ENCODE measurements at regions not wholly inside any gene's neighbourhood (a gene's known extent, or its start where the extent isn't known, plus 50 kb on each side); places are given as distances from the start of the nearest gene placed in this dataset.
"Not testable (repeated sequence)": the region's sequence is repeated elsewhere in the genome, so short reads cannot be mapped to it uniquely, and the experiment has no call there.

DNA sequence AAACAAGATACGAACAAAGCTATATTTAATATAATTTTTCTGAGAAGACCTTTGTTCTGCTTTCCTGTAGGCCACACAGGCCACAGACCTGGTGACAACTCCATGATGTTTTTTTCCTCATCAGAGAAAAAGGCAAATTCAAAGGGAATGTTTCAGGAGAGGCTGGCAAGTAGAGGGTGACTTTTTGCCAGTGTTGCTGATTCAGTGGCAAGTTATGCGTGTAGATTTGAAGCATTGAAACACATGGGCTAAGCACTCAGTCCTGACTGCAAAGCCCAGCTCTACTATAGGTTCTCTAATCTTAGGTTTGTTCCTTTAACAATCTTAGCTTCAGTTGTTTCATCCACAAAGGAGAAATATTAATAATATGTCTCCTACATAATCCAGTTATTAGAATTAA, 499.8 kb downstream of the SUCLG1 start:
- no peak for DNase-seq

DNA sequence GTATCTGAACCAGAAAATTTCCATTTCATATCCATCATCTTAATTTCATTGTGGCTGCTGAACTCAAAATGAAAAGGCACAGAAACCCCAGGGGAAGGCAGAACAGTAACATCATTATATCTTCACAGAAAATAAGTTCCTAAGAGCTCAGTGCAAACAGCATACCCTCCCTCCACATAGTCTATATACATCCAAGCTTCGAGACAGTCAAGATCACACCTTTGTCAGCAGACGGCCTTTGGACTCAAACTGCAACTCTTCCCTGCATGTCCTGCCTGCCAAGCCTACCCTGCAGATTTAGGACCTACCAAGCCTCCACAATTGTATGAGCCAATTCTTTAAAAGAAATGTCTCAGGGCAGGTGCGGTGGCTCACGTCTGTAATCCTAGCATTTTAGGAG, 502.1 kb downstream of the SUCLG1 start:
- no peak for DNase-seq

DNA sequence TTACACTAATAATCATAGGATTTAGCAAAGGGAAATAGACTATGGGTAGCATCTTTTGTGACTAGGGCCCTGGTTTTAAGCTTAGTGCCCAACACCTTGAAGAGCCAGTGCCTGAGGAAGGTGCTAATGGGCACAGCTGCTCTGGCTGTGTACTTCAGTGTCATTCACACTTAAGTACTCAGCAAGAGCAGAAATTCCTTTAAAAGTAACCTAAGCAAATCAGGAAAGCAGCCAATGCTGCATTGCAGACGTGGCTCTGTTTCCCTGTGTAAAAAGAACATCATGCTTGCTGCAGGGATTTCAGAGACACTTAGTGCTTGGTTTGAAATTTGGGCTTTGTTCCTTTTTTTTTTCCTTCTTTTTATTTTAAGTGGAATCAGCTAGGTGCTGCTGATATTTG, 505.4 kb downstream of the SUCLG1 start:
- DNase-seq, result no peak

DNA sequence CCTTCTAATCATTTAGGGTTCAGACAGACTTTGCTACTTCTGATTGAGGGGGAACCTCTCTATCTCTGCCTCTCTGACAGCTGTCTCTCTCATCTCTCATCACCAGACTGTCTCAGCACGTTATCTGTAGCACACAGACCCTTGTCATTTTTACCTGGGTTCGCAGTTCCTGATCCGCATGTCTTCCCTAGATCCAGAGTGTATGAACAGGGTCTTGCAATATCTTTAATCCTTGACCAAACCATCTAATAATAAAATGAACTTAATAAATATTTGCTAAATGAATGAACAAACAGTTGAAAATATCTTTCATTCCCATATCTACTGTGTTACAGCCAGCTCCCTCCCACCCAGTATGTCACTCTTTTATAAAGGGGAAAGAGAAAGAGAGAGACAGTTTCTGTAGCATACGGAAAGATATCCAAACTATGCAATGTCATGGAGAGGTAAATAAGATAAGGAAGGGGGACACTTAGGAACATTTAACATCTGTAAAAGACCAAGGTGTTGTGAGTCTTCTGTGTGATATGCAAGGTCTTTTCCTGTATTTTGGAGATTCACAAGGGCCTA, 507.6 kb downstream of the SUCLG1 start:
- DNase-seq, result no peak

DNA sequence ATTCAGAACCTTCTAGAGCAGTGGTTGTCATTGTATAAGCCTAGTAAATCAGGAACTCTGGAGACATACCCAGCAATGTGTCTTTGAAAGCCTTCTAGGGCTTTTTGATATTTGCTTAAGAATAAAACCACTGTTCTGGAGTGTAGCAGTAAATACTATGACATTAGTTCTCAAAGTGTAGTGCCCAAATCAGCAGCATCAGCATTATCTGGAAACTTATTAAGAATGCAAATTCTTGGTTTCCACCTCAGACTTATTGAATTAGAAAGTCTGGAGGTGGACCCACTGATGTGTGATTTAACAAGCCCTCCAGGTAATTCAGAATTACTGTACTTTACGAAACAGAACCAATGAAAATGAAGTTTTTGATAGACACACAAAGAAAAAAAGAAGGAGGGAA, 509.7 kb downstream of the SUCLG1 start:
- DNase-seq, result no peak

DNA sequence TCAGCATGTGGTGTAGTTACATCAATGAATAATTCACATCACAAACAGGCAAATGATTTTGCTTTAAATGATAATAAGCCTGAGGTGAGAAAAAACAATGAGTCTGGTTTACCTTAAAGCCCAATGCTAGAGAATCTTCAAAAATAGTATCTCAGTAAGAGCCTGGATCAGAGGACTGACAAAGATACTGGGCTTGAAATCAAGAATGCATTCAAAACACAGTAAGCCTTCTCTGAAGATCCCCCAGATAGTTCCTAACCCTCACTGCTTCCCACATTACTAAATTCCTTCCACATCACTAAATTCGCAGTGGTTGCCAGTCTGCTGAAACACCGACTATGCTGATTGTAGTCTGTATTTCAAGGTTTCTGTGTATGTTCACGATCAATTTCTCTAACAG, 514.9 kb downstream of the SUCLG1 start:
- no peak for DNase-seq

DNA sequence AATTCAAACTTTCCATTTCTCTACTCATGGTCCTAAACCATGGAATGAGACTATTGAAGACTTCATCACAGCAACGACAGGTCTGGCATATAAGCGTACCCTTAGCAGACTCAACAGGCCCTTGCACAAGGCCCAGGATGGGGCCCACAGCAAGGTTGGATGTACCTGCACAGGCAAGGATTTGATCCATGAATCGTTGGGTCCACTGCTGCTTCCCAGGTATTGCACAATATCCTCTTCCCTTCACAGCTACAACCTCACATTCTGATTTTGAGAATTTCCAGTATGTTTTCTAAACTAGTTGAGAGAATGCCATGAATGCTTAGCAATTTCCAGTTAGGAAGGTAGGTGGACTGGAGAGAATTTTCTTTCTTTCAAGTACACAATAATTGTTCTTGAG, 515.8 kb downstream of the SUCLG1 start:
- no peak for DNase-seq

DNA sequence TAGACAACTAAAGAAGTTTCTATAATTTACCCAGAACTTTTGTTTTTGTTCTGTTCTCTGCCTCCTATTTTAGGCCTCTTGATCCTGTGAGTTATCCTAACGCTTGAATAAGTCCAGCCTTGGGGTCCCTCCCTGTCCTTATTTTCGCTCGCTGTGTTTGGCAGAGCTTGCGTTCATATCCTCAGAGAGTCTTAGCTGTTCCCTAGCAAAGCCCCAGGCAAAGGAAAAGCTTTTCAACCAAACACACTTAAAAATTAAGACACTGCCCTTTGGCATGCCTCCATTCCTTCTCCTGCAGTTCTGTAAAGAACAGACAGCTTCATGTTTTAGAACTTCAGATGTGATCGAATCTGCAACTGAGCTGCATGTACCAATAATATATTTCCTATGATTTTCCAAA, 517.2 kb downstream of the SUCLG1 start:
- no peak for DNase-seq

DNA sequence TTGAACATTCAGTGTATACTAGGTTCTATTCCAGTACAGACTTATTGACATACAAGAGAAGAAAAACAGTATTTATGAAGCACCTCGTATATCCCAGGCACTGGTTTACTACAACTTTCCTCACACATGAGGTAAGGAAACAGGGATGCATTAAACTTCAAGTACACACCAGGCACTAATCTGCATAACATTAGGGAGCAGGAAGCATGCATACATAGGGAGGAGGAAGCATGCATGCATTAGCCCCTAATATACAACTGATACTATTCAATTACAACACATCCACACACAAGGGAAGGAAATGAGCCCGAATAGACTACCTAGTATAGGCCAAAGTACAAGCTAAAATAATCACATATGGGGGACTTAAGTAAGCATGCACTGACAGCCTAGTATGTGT, 525.3 kb downstream of the SUCLG1 start:
- no peak for DNase-seq

DNA sequence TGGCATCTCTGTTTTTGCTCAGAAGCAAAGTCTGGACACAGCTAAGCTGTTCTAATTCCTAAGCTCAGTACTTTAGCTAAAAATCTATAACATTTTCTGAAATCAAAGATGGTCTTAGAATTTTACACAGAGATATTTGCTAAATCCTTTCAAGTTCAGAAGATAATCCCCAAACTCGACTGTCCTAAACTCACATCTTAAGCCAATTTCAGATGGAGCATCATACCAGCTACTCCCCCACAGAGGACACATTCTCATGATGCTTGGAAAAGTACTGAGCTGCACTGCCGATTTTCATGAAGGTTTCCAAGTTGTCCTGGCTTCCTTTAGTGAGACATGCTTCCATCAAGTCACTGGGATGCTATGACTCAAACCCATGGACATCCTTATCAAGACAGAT, 535.5 kb downstream of the SUCLG1 start:
- no peak for DNase-seq

DNA sequence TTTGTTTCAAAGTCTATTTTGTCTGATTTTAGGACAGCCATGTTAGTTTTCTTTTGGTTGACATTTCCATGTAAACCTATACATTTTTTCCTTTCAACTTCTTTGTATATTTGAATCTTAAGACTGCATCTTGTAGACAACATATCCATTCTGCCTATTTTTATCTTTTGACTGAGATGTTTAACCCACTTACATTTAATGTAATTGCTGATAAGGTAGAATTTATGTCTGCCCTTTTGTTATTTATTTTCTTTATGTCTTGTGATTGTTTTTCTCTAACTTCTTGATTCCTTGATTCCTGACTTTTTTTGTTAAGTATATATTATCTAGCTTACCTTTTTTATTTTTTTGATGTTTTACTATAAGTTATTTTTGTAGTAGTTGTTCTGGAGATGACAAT, 542.5 kb downstream of the SUCLG1 start:
- DNase-seq, result no peak

DNA sequence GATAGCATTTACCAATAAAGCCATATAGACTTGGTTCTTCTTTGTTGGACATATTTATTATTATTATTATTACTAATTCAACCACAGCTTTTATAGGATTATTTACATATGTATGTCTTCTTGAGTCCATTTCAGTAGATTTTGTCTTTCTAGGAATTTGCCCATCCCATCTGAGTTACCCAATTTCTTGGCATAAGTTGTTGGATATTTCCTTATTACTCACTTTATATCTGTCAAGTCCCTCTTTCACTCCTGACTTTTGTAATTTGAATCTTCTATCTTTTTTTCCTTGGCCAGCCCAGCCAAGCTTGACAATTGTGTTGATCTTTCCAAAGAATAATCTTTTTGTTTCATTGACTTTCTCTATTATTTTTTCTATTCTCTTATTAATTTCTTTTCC, 543.7 kb downstream of the SUCLG1 start:
- DNase-seq, result no peak

DNA sequence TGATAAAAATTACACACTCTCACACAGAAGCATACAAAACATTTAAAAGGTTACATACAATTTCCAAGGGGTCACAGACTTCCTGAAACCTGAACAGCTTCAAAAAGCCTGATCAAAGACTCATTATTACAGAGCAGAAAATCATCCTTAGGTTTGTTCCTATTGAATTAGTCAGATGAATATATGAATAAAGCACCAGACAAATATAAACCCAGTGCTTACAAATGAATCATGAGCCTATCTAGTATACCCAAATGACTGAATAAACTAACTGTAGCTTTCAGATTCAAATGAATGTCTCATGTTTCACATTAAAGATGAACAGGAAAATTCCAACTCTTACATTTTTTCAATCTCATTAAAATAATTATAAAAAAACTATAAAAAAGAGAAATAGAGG, 550.3 kb downstream of the SUCLG1 start:
- no peak for DNase-seq

DNA sequence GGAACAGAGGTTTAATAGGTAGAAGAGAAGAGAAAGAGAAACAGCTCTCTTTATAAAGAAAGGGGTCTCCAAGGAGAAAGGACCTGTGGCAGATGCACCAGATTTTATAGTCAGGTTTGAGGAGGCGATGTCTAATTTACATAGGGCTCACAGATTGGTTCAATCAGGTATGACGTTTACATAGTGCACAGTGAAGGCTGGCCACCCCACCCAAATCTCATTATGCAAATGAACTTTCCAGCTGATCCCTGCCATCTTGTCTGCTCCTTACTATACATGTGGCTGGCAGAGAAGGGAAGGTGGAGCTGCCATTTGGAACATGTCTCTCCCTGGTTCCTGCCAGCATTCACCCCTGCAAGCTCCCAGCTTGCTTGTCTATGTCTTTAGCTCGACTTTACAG, 557.8 kb downstream of the SUCLG1 start:
- DNase-seq, result no peak

DNA sequence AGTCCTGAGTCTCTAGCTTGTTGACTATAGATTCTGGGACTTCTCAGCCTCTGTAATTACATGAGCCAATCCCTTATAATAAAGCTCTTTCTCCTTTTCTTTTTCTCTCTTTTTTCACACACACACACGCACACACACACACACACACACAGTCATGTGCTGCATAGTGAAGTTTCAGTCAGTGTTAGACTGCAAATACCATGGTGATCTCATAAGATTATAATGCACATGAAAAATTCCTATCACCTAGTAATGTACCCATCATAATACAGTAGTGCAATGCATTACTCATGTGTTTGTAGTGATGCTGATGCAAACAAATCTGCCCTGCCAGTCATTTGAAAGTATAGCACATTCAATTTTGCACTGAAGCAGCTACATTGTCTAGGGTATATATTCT, 558.2 kb downstream of the SUCLG1 start:
- DNase-seq, result no peak

DNA sequence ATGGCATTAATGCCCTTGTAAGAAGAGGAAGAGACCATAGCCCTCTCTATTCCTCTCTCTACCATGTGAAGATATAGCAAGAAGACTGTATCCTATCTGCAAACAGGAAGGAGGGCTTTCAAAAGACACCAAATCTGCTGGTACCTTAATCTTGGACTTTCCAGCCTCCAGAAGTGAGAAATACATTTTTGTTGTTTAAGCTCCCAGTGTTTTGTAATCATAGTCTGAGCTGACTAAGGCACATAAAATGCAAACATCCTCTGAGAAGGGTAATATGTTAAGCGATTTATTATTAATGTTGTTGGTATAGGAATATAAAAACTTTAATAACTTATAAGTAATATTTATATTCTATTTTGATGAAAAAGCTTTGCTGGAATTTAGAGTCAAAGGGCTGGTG, 559.8 kb downstream of the SUCLG1 start:
- DNase-seq, result no peak

DNA sequence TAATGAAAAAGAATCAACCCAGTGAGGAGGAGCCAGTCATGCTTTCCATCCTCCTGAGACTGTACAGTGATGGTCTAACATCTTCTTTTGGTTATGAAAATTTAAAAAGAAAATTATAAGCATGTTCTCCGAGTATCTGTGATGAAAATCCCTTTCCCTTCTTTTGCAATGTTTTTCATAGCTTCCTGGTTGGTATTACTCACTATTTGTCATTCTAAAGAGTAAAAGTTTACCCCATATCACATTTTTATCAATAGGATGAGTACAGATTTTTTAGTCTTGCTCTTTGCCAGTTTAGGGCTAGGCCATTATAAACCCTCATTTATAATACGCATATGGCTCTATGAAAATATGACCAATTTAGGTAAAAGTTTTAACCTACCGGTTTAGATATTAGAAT, 564.1 kb downstream of the SUCLG1 start:
- no peak for DNase-seq

DNA sequence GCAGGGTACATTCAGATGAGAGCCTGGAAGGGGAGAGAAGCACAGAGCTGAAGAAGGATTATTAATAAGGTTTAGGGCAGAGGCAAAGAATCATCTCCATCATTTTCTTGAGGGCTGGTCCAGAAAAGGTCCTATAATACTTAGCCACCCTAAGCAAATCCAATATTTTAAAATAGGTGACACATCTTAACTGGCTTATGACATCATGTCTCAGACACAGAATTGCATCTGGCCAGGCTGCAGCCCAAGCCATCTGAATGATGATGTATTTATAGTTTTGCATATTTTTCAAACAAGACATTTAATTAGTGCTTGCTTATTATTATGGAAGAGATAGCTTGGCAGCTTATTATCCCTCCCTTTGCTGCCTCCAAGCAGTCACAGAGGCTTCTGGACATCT, 571.3 kb downstream of the SUCLG1 start:
- DNase-seq, result no peak

DNA sequence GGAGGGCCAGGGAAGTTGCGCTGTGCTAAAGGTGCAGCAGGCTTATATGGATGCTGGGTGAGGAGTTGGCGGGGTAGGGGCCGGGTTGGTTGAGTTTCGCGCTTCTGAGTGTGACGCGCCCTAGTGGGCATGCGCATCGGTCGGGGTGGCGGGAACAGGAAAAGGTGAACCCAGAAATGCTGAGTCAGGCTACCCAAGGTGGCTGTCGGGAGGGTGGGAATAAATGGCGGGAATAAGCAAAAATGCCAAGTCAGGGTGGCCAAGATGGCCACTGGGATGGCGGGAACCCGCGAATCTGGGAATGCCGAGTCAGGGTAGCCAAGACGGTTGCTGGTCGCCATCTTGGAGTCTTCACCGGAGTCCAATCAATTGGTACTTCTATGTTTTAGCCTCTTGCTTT, 580.0 kb downstream of the SUCLG1 start:
- DNase-seq, result no peak

DNA sequence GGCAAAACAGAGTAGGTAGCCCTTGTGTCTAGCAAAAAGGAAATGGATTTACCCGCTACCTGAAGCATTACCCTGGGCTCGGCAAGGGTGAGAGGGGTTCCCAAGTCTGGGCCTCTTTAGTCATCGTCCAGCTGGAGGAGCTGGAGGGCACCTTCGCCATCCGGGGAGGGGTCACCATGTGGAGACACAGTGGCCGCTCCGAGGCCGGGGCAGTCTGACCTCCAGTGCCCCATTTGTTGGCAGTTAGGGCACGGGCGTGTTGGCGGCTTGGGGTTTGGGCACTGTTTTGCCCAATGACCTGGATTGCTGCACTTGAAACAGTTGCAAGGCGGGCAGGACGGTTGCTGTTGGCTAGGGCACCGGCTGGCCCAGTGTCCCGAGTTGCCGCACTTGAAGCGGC, 581.8 kb downstream of the SUCLG1 start:
- DNase-seq, result not testable (repeated sequence)

DNA sequence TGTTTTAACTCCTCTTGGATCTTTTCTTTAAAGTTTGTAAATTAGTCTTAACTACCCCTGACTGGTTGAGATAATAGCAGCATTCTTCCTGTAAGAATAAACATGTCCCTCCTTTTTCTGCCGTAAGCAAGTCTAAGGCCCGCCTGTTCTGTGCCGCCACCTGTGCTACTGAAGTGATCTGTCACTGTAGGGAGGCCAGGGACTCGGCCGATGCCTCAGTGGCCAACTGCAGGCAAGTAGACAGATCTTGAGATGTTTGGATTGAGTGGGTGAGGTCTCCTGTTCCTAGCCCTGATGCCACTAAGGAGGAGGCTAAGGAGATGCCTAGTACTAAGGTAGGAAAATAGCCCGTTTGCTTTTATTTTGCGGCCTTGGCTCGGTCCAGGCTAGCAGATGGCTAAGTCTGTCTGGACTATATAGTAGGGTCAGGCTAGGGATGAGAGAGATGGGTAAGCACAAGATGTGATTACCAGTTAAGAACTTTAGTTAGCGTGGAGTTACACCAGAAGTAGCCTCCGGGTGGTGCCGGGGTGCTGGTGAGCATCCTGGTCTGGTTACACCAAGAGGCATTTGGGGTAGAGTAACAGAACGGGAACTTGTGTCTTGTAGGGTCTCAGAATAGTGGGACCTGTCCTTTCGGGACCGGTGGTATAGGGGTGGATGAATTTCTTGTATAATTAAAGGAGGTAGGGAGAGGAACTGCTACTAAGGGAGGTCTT, 584.2 kb downstream of the SUCLG1 start:
- DNase-seq, result no peak

DNA sequence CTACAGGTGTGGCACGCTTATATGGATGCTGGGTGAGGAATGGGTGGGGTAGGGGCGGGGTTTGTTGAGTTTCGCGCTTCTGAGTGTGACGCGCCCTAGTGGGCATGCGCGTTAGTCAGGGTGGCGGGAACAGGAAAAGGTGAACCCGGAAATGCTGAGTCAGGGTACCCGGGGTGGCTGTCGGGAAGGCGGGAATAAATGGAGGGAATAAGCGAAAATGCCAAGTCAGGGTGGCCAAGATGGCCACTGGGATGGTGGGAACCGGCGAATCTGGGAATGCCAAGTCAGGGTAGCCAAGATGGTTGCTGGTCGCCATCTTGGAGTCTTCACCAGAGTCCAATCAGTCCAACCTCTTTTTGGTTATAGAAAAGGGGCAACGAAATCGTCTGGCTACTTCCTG, 585.0 kb downstream of the SUCLG1 start:
- no peak for DNase-seq

DNA sequence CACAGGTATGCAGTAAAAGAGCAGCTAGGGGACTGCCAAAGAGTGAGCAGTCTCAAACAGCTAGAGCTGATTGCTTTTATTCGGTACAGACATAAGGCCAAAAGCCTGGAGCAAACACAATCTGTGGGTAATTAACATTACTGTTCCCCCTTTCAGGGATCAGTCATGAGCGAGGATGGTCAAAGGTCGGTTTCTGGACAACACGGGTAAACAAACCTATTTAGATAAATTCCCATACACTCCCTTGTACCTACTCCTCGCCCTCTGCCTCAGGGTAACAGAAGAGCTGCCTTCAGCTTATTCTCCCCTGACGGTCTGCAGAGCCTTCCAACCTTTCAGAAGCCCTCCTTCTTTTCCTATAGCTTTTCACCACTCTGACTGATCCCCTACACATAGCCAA, 586.0 kb downstream of the SUCLG1 start:
- no peak for DNase-seq

DNA sequence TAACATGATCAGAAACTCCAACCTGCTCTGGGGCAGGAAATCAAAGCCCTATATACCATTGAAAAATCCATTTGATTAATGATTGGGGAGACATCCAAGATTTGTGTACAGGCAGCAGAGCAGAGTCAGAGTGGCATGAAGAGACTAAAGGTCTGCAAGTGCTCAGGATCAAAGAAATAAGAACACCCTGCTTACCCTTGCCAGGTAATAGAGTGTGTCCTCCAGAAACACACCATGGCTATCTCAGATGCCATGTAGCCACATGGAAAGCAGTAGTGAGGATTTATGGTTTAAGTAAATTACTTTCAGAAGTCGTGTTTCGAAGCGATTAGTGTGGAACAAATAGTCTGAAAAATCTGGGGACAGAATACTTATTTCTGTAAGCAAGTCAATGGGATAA, 592.9 kb downstream of the SUCLG1 start:
- no peak for DNase-seq

DNA sequence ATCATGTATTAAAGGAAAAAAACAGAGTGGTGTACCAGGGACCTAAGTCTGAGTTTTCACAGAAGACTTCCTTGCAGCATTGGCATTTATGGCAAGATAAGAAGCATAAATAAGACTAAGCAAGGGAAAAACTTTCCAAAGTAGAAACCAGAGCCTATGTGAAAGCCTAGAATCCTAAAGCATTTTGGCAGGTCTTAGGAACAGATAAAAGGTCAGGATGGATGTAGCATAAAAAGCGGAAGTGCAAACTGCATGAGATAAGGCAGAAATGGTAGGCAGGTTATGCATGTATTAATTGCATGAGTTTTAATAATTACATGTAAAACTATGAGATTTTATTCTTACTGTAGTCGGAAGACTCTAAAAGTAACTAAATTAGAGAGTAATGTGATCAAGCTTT, 596.5 kb downstream of the SUCLG1 start:
- DNase-seq, result no peak
